ENCODE measurements at regions not wholly inside any gene's neighbourhood (a gene's known extent, or its start where the extent isn't known, plus 50 kb on each side); places are given as distances from the start of the nearest gene placed in this dataset.

- H3K27ac ChIP-seq: no peak overlapping the region
- no peak overlapping the region for H3K4me3 ChIP-seq
- H3K36me3 ChIP-seq: no peaks in the 10 kb centered on the region
- TF ChIP-seq POLR2A (IDR thresholded peaks at IDR 0.05) (no peak), POLR2AphosphoS5 (IDR thresholded peaks at IDR 0.05) (no peak), EP300 (IDR thresholded peaks at IDR 0.05) (no peak), CTCF (IDR thresholded peaks at IDR 0.05) (no peak)
- no peaks in the 10 kb centered on the region for H3K9me3 ChIP-seq
- H3K4me1 ChIP-seq: no peaks in the 10 kb centered on the region
- WGBS, 2 donors: 77 to 80% methylated on average over 1 of the region's 1 CpG
- DNase-seq: no peak
- no peaks in the 10 kb centered on the region for H3K27me3 ChIP-seq
- intact Hi-C loops (cut with DNase I): no loop called here
These were observed 538.7 kb upstream of the PABPC4L start for GRCh38 chr4:134740290-134740689.

DNA sequence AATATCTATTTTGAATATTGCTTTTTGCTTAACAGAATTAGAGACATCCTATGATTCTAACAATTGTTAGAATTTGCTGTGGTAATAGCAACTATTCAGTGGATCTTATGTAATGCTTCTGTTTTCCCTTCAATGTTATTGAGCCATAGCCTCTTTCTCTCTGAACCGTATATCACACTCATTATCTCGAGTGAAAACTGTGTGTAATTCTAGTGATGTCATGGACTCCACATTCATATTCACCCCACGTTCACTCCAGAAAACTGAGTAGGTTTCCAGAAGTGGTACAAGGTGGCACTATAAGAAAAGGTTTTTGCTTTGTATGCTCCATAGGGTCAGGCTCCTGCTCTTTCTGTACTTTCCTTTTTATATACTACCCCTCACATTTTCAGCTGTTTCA lies 534.3 kb upstream of the PABPC4L start:
- DNase-seq: no peak
- H3K9me3 ChIP-seq: no peaks in the 10 kb centered on the region
- WGBS, 2 donors: 73 to 87% methylated on average over 3 of the region's 3 CpGs
- no peak overlapping the region for H3K27ac ChIP-seq
- intact Hi-C loops (cut with DNase I): no loop called here
- no peaks in the 10 kb centered on the region for H3K36me3 ChIP-seq
- H3K4me1 ChIP-seq: no peaks in the 10 kb centered on the region
- no peaks in the 10 kb centered on the region for H3K27me3 ChIP-seq
- TF ChIP-seq EP300 (IDR thresholded peaks at IDR 0.05) (no peak), POLR2A (IDR thresholded peaks at IDR 0.05) (no peak), POLR2AphosphoS5 (IDR thresholded peaks at IDR 0.05) (no peak), CTCF (IDR thresholded peaks at IDR 0.05) (no peak)
- H3K4me3 ChIP-seq: no peak overlapping the region

DNA sequence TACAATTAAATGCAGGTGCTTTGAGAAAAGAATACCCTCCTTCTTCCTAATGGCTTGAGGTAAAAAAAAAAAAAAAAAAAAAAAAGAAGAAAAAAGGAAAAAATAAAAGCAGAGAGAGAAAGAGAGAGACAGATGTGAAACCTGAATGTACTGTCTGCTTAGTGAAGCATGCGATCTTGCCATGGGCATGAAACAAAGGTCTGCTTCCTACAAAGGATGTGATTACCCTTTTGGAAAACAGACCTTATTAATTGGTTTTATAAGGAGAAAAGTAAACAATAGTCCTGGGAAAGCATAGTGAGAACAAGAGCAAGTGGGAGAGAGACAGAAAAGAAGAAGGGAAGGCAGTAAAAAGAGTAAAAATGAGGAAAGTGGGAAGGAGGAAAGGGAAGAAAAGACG lies 526.1 kb upstream of the PABPC4L start:
- TF ChIP-seq CTCF (IDR thresholded peaks at IDR 0.05) (no peak), POLR2A (IDR thresholded peaks at IDR 0.05) (no peak), EP300 (IDR thresholded peaks at IDR 0.05) (no peak), POLR2AphosphoS5 (IDR thresholded peaks at IDR 0.05) (no peak)
- Histone ChIP-seq H3K9me3 (no peaks in the 10 kb centered on the region), H3K36me3 (no peaks in the 10 kb centered on the region), H3K4me1 (peaks cover 0 to 11% (median 0%) of the 10 kb centered on the region in 4 donors), H3K27ac (no peak overlapping the region), H3K4me3 (no peak overlapping the region), H3K27me3 (no peaks in the 10 kb centered on the region)
- DNase-seq: no peak
- 85 to 92% methylated on average over 2 of the region's 2 CpGs for WGBS, 2 donors
- intact Hi-C loops (cut with DNase I): no loop called here

DNA sequence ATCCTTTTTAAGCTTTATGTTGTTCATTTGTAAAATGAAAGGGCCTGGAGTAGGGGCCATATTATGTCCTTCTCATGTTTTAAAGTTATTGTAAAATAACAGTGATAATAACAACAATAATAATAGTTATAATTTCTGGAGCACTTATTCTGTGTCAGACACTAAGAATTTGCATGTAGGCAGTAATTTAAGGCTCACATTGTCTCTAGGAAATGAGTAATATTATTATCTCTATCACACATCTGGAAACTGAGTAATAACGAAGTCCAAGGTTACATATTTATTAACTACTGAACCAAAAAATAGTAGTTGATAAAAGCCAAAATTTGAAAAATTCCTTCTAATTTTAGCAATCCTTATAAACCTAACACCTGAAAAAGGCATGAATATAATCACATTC lies 520.7 kb upstream of the PABPC4L start:
- Histone ChIP-seq H3K4me1 (peaks cover 0 to 10% (median 0%) of the 10 kb centered on the region in 4 donors), H3K36me3 (no peaks in the 10 kb centered on the region), H3K4me3 (no peak overlapping the region), H3K9me3 (no peaks in the 10 kb centered on the region), H3K27ac (no peak overlapping the region), H3K27me3 (no peaks in the 10 kb centered on the region)
- DNase-seq: no peak
- TF ChIP-seq EP300 (IDR thresholded peaks at IDR 0.05) (no peak), POLR2AphosphoS5 (IDR thresholded peaks at IDR 0.05) (no peak), POLR2A (IDR thresholded peaks at IDR 0.05) (no peak), CTCF (IDR thresholded peaks at IDR 0.05) (no peak)
- WGBS, 2 donors: 84 to 85% methylated on average over 1 of the region's 1 CpG
- intact Hi-C loops (cut with DNase I): no loop called here

DNA sequence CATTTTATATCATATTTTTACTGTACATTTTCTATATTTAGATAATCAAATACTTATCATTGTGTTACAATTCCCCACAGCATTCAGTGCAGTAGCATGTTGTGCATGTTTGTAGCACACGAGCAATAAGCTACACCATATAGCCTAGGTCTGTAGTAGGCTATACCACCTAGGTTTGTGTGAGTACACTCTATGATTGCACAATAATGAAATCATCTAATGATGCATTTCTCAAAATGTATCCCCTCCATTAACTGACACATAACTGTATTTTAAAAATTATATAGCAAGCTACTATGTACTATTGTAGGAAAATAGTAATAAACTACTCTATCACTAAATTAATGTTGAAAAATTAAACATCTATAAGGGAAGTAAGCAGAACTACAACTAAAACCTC lies 518.4 kb upstream of the PABPC4L start:
- Histone ChIP-seq H3K27ac (no peak overlapping the region), H3K4me1 (no peaks in the 10 kb centered on the region), H3K9me3 (no peaks in the 10 kb centered on the region), H3K4me3 (no peak overlapping the region), H3K27me3 (no peaks in the 10 kb centered on the region), H3K36me3 (no peaks in the 10 kb centered on the region)
- intact Hi-C loops (cut with DNase I): no loop called here
- no peak for DNase-seq
- no peak for TF ChIP-seq POLR2A (IDR thresholded peaks at IDR 0.05)
- no peak for TF ChIP-seq POLR2AphosphoS5 (IDR thresholded peaks at IDR 0.05)
- TF ChIP-seq EP300 (IDR thresholded peaks at IDR 0.05): no peak
- no peak for TF ChIP-seq CTCF (IDR thresholded peaks at IDR 0.05)
- 83 to 92% methylated on average over 1 of the region's 1 CpG for whole genome bisulfite sequencing, 2 donors
